Left ventricle myocardium inferior (tissue), 1 donor: ENCODE measurements at regions not wholly inside any gene's neighbourhood (a gene's known extent, or its start where the extent isn't known, plus 50 kb on each side); places are given as distances from the start of the nearest gene placed in this dataset.

Experiments used
- DNase-seq: peaks from one replicate; pipeline ENCODE4 v3.0.0-alpha.2; 2020
- H3K27ac ChIP-seq: fragments of 200-600 bp; replicated peaks from 2 replicates; pipeline ENCODE4 v1.8.0; 2021
- H3K27me3 ChIP-seq: fragments of 200-600 bp; 2 replicates; pipeline ENCODE4 v1.8.0; 2021; ENCODE audit warnings: low read depth
- H3K36me3 ChIP-seq: fragments of 200-600 bp; 2 replicates; pipeline ENCODE4 v1.8.0; 2021
- H3K4me1 ChIP-seq: fragments of 200-600 bp; 2 replicates; pipeline ENCODE4 v1.8.0; 2021
- H3K4me3 ChIP-seq: fragments of 200-600 bp; 2 replicates; pipeline ENCODE4 v1.8.0; 2021; ENCODE audit warnings: mild to moderate bottlenecking, moderate library complexity
- H3K9me3 ChIP-seq: fragments of 200-600 bp; replicated peaks from 2 replicates; pipeline ENCODE4 v1.8.0; 2021
- CTCF ChIP-seq: fragments of 200-600 bp; IDR thresholded peaks from 2 replicates; pipeline ENCODE4 v1.8.0; 2021; ENCODE audit warnings: antibody characterized with exemption, mild to moderate bottlenecking, borderline replicate concordance
- intact Hi-C: fragments of 100-400 bp; cut with micrococcal nuclease; formaldehyde crosslinking; loops from one replicate; pipeline ENCODE4 v1.11.0; 2022
- donor health status: DM: no; HTN: yes; CAD: no; lungs with severe emphysema.

- Histone ChIP-seq H3K4me3 (no peak overlapping the region), H3K9me3 (no peaks in the 10 kb centered on the region), H3K36me3 (no peaks in the 10 kb centered on the region), H3K4me1 (no peaks in the 10 kb centered on the region), H3K27me3 (no peaks in the 10 kb centered on the region), H3K27ac (no peak overlapping the region)
- intact Hi-C loops, result no loop called here
- no peak for TF ChIP-seq CTCF
- DNase-seq, result no peak
Observed at GRCh38 chr15:36370051-36370730, 209.2 kb upstream of the CDIN1 start.

- DNase-seq, result no peak
- intact Hi-C loops, result no loop called here
- H3K27ac ChIP-seq, result no peak overlapping the region
- no peak overlapping the region for H3K4me3 ChIP-seq
- no peaks in the 10 kb centered on the region for H3K4me1 ChIP-seq
- TF ChIP-seq CTCF, result no peak
- H3K9me3 ChIP-seq, result no peaks in the 10 kb centered on the region
- H3K27me3 ChIP-seq, result no peaks in the 10 kb centered on the region
- H3K36me3 ChIP-seq, result no peaks in the 10 kb centered on the region
Observed at GRCh38 chr15:36370731-36371112, 208.7 kb upstream of the CDIN1 start.

GRCh38 chr15:36371509-36371908, 207.9 kb upstream of the CDIN1 start:
- no peak for DNase-seq
- intact Hi-C loops, result no loop called here
- Histone ChIP-seq H3K4me1 (no peaks in the 10 kb centered on the region), H3K27ac (no peak overlapping the region), H3K4me3 (no peak overlapping the region), H3K36me3 (no peaks in the 10 kb centered on the region), H3K9me3 (no peaks in the 10 kb centered on the region), H3K27me3 (no peaks in the 10 kb centered on the region)
- no peak for TF ChIP-seq CTCF

GRCh38 chr15:36372968-36373367, 206.5 kb upstream of the CDIN1 start:
- Histone ChIP-seq H3K27me3 (no peaks in the 10 kb centered on the region), H3K4me1 (no peaks in the 10 kb centered on the region), H3K9me3 (no peaks in the 10 kb centered on the region), H3K36me3 (no peaks in the 10 kb centered on the region), H3K4me3 (no peak overlapping the region), H3K27ac (no peak overlapping the region)
- TF ChIP-seq CTCF, result no peak
- intact Hi-C loops, result no loop called here
- DNase-seq, result no peak

GRCh38 chr15:36373550-36373949, 205.9 kb upstream of the CDIN1 start:
- H3K9me3 ChIP-seq, result peaks cover 3% of the 10 kb centered on the region
- no peak overlapping the region for H3K4me3 ChIP-seq
- H3K36me3 ChIP-seq, result no peaks in the 10 kb centered on the region
- intact Hi-C loops, result no loop called here
- DNase-seq, result no peak
- H3K4me1 ChIP-seq, result no peaks in the 10 kb centered on the region
- TF ChIP-seq CTCF, result no peak
- no peaks in the 10 kb centered on the region for H3K27me3 ChIP-seq
- H3K27ac ChIP-seq, result no peak overlapping the region
